ENCODE measurements at regions not wholly inside any gene's neighbourhood (a gene's known extent, or its start where the extent isn't known, plus 50 kb on each side); places are given as distances from the start of the nearest gene placed in this dataset.

GRCh38 chr22:49573109-49573765, 254.4 kb downstream of the BRD1 start:
- TF ChIP-seq, protein P1, sequence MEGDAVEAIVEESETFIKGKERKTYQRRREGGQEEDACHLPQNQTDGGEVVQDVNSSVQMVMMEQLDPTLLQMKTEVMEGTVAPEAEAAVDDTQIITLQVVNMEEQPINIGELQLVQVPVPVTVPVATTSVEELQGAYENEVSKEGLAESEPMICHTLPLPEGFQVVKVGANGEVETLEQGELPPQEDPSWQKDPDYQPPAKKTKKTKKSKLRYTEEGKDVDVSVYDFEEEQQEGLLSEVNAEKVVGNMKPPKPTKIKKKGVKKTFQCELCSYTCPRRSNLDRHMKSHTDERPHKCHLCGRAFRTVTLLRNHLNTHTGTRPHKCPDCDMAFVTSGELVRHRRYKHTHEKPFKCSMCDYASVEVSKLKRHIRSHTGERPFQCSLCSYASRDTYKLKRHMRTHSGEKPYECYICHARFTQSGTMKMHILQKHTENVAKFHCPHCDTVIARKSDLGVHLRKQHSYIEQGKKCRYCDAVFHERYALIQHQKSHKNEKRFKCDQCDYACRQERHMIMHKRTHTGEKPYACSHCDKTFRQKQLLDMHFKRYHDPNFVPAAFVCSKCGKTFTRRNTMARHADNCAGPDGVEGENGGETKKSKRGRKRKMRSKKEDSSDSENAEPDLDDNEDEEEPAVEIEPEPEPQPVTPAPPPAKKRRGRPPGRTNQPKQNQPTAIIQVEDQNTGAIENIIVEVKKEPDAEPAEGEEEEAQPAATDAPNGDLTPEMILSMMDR (IDR thresholded peaks at IDR 0.05 in 8 of 11, conservative IDR thresholded peaks at IDR 0.05 in 3 of 11), result no peak
- TF ChIP-seq POLR2AphosphoS5 (IDR thresholded peaks at IDR 0.05), result no peak
- TF ChIP-seq POLR2A (IDR thresholded peaks at IDR 0.05), result no peak

Measured in spleen (tissue), 7 donors.